Nephron progenitor cell (in vitro differentiated cells): ENCODE measurements at regions not wholly inside any gene's neighbourhood (a gene's known extent, or its start where the extent isn't known, plus 50 kb on each side); places are given as distances from the start of the nearest gene placed in this dataset.

Experiments used
- DNase-seq: peaks from one replicate; pipeline ENCODE4 v3.0.0; 2021
- H3K27ac Mint-ChIP-seq: 2 replicates; pipeline ENCODE4 v1.8.0; 2021; ENCODE audit warnings: mild to moderate bottlenecking, moderate library complexity, mixed read lengths
- H3K27me3 Mint-ChIP-seq: 2 replicates; pipeline ENCODE4 v1.8.0; 2021; ENCODE audit warnings: mild to moderate bottlenecking, low read depth, mixed read lengths; ENCODE audit not compliant: poor library complexity
- H3K36me3 Mint-ChIP-seq: 2 replicates; pipeline ENCODE4 v1.8.0; 2021; ENCODE audit warnings: low read depth, mixed read lengths
- H3K4me1 Mint-ChIP-seq: 2 replicates; pipeline ENCODE4 v1.8.0; 2021; ENCODE audit warnings: mixed read lengths
- H3K4me3 Mint-ChIP-seq: 2 replicates; pipeline ENCODE4 v1.8.0; 2021; ENCODE audit warnings: mild to moderate bottlenecking, moderate library complexity, mixed read lengths
- H3K9me3 Mint-ChIP-seq: 2 replicates; pipeline ENCODE4 v1.8.0; 2021; ENCODE audit warnings: mild to moderate bottlenecking, moderate library complexity, mixed read lengths
- CTCF ChIP-seq: fragments of 200-600 bp; sonication (generic); IDR thresholded peaks from 2 replicates; pipeline ENCODE4 v1.5.0; 2021; ENCODE audit warnings: antibody characterized with exemption

DNA sequence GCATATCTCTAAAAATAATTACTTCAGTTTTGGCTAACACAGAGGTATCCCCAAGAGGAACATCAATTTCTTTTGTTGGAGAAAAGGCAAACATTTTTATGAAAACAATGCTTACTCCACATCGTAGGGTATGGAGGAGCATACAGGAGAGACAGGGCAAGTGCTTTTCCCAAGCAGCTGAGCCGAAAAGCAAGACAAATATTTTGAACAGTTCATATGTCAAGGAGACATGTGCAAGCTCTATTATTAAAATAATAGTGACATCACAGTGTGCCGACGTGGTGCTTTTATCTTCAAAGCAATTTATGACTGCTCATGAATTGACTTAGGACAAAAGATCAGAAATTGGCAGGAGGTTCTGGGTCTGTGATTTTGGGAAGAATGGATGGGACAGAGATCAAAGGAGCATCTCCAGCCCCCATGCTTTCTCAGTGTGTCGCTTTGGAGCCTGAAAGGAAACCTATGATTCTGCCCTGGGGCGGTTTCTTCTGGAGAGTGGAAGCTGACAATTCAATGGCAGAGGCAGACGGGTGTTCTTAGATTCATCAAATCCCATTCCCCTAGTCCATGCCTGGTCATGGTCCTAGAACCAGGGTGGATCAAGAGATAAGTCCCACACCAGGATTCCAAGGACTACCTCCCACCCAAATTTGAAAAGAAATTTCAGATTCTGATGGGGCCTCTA is 97.1 kb downstream of the JCAD start:
- no peak for TF ChIP-seq CTCF
- no peak overlapping the region for H3K27ac Mint-ChIP-seq
- H3K36me3 Mint-ChIP-seq: no peaks in the 10 kb centered on the region
- H3K4me1 Mint-ChIP-seq: peaks cover 64% of the 10 kb centered on the region
- peaks cover 2% of the 10 kb centered on the region for H3K9me3 Mint-ChIP-seq
- H3K4me3 Mint-ChIP-seq: no peak overlapping the region
- no peaks in the 10 kb centered on the region for H3K27me3 Mint-ChIP-seq
- DNase-seq: no peak

DNA sequence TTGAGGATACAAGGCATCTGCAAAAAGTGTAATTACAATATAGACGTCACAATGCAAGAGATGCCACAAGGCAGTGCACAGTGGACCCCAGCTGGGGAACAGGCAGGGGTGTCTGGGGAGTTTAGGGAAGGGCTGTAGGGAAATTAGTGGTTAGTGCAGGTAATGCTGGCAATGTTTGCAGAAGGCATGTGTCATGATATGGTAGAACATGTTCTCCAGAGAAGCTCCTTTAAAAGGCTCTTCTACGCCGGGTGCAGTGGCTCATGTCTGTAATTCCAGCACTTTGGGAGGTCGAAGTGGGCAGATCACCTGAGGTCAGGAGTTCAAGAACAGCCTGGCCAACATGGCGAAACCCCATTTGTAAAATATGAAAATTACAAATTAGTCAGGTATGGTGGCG is 98.0 kb downstream of the JCAD start:
- no peak for DNase-seq
- Mint-ChIP-seq H3K27me3 (no peaks in the 10 kb centered on the region), H3K4me1 (peaks cover 74% of the 10 kb centered on the region), H3K9me3 (peaks cover 9% of the 10 kb centered on the region), H3K27ac (no peak overlapping the region), H3K4me3 (no peak overlapping the region), H3K36me3 (no peaks in the 10 kb centered on the region)
- TF ChIP-seq CTCF: no peak

DNA sequence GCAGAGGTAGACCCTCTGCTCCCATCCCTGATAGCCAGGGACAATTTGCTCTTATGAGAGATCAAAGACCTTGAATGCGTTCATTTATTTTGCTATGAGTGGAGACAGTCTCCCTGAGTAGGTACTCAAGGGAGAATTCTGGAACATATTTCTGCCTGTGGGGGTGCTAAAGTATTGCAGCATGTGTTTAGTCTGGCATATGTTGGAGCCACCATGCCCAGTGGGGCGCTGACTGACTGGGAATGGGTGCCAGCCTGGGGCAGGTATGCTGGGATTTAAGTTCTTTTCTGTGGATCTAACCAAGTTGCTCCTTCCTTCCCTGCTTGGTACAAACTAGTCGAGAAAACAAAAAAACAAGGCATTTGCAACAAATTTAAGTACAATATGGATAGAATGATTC is 99.1 kb downstream of the JCAD start:
- Mint-ChIP-seq H3K27ac (peak overlapping the region; percentile 36), H3K36me3 (no peaks in the 10 kb centered on the region), H3K27me3 (no peaks in the 10 kb centered on the region), H3K4me3 (no peak overlapping the region), H3K4me1 (peaks cover 80% of the 10 kb centered on the region), H3K9me3 (peaks cover 19% of the 10 kb centered on the region)
- no peak for TF ChIP-seq CTCF
- no peak for DNase-seq

GRCh38 chr10:29959586-29959985 is 99.8 kb downstream of the JCAD start:
- peaks cover 82% of the 10 kb centered on the region for H3K4me1 Mint-ChIP-seq
- peaks cover 22% of the 10 kb centered on the region for H3K9me3 Mint-ChIP-seq
- no peak overlapping the region for H3K27ac Mint-ChIP-seq
- no peak for TF ChIP-seq CTCF
- DNase-seq: no peak
- H3K4me3 Mint-ChIP-seq: no peak overlapping the region
- no peaks in the 10 kb centered on the region for H3K27me3 Mint-ChIP-seq
- no peaks in the 10 kb centered on the region for H3K36me3 Mint-ChIP-seq

DNA sequence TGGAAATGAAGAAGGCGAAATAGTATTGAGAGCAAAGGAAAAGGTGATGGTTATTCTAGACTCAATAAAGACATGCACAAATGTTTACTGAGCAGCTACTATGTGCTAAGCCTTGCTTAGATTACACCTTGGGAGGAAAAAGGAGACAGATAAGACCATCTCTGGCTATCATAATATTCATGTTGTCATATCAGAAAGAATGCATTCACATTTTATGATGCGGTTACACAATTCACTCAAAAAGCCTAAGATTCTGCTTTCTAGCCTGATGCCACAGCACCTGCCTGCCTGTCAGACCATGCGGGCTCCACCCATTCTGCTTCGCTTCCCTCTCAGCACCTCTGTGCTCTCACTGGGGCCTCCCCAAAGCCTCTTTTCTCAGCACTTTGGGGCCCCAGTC is 100.9 kb downstream of the JCAD start:
- H3K36me3 Mint-ChIP-seq: no peaks in the 10 kb centered on the region
- TF ChIP-seq CTCF: no peak
- H3K9me3 Mint-ChIP-seq: peaks cover 22% of the 10 kb centered on the region
- DNase-seq: no peak
- H3K27ac Mint-ChIP-seq: peak overlapping the region; percentile 73
- H3K4me3 Mint-ChIP-seq: no peak overlapping the region
- peaks cover 72% of the 10 kb centered on the region for H3K4me1 Mint-ChIP-seq
- no peaks in the 10 kb centered on the region for H3K27me3 Mint-ChIP-seq

DNA sequence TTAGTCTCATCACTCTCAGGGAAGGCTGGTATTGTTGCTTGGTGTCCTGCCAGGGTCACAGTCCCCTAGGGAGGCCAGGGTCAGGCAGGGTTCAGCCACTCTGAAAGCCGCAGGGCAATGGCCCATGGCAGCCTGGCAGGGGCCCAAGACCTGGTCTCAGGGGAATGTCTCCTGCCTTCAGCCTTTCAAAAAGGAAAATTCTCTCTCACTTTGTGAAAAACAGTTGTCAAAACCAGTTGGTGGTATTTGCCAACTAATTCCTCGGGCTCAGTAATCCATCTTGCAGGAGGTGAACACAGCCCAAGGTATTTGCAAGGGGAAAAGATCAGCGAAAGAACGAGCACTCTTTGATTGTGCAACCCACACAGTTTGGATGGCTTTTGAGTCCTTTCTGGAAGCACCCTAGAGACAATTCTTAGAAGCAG is 101.5 kb downstream of the JCAD start:
- peak overlapping the region; percentile 39 for H3K4me3 Mint-ChIP-seq
- H3K9me3 Mint-ChIP-seq: peaks cover 22% of the 10 kb centered on the region
- H3K27me3 Mint-ChIP-seq: no peaks in the 10 kb centered on the region
- peaks cover 69% of the 10 kb centered on the region for H3K4me1 Mint-ChIP-seq
- H3K27ac Mint-ChIP-seq: peak overlapping the region; percentile 73
- no peak for TF ChIP-seq CTCF
- peak; percentile 56 for DNase-seq
- H3K36me3 Mint-ChIP-seq: no peaks in the 10 kb centered on the region
